Activated T-helper 9 cell treated with anti-CD3 and anti-CD28 coated beads, Interleukin-2, amount 50 U/mL, for 16 hours (primary cell): ENCODE measurements at regions not wholly inside any gene's neighbourhood (a gene's known extent, or its start where the extent isn't known, plus 50 kb on each side); places are given as distances from the start of the nearest gene placed in this dataset.
"Not testable (repeated sequence)": the region's sequence is repeated elsewhere in the genome, so short reads cannot be mapped to it uniquely, and the experiment has no call there.

Experiments
- DNase-seq: peaks from one replicate; pipeline ENCODE4 v3.0.0-alpha.2; 2020; ENCODE audit warnings: low read depth

- DNase-seq: no peak
Observed at GRCh38 chr11:38011496-38011895, 1413.5 kb upstream of the RAG2 start.

- DNase-seq: no peak
Observed at GRCh38 chr11:38009932-38010331, 1411.9 kb upstream of the RAG2 start.

- DNase-seq: no peak
Observed at GRCh38 chr11:38006466-38006865, 1408.4 kb upstream of the RAG2 start.

GRCh38 chr11:38005597-38005996 lies 1407.6 kb upstream of the RAG2 start:
- DNase-seq: no peak

DNA sequence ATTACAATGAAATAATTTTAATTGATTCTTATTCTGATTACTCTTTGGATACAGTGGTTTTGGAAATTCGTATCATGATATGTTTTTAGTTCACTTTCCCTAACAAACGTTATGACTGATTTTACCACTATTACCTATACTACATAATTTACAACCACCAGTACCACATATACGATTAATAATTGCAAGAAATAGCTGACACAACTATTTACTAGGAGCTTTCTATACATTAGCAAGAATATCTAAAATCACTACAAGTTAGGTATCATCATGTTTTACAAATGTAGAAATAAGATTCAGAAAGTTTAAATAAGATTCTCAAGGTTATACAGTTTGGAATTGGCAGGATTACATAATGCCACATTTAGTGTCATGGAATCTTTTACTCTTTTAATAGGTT lies 1401.1 kb upstream of the RAG2 start:
- DNase-seq: no peak

GRCh38 chr11:37995886-37996285 lies 1397.8 kb upstream of the RAG2 start:
- no peak for DNase-seq

- no peak for DNase-seq
Observed at GRCh38 chr11:37988031-37988430, 1390.0 kb upstream of the RAG2 start.

DNA sequence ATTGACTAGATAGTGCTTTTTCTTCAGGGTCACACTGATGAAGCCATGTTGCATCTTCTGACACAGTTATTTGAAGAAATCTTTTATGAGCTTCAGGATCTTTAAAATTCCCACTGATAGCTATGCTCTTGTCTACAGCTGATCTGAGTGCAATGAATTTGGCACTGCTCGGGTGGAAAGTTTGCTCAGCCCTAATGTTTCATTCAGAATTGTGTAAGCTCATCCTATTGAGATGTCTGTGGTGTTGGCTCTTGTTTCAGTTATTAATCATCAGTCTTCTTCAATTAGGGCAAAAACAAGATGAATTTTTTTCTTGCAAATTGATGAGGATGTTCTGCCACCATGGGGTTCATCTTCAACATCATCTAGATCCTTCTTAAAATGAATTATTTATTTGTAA lies 1387.0 kb upstream of the RAG2 start:
- no peak for DNase-seq

DNA sequence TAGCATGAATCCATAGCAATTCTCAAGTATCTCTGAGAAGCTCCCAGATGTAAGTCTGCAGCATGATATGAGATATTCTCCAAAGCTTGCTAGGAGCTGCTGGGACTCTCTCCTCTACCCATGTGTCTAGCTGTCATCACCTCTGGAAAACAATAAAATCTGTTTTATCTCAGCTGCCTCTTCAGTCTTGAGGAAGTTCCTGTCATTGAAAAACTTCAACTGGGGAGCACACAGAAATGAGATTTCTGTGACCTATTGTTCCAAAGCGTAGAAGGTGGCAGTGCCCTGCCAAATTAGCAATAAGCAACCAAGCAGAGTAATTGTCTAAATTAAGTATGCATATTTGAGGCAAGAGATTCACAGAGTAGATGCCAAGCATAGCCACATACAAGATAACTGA lies 1380.6 kb upstream of the RAG2 start:
- DNase-seq: no peak

- DNase-seq: no peak
Observed at GRCh38 chr11:37973941-37974340, 1375.9 kb upstream of the RAG2 start.

- DNase-seq: no peak
Observed at GRCh38 chr11:37972691-37973090, 1374.7 kb upstream of the RAG2 start.

GRCh38 chr11:37969336-37969735 lies 1371.3 kb upstream of the RAG2 start:
- not testable (repeated sequence) for DNase-seq

DNA sequence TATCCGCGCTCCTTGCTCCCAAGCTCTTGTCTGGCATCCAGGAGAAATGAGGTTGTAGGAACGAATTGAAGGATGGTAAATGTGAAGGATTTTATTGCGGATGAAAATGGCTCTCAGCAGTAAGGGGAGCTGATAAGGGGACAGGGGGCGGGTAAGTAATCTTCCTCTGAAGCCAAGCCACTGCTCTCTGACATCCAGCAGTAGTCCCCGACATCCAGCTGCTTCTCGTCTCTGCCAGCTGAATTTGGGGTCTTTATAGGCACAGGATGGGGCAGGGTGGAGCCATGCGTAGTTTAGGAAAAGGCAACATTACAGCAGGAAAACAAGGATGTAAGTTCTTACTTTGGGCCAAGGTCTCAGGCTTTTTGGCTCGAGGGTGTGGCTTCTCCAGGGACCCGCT lies 1370.1 kb upstream of the RAG2 start:
- no peak for DNase-seq

- no peak for DNase-seq
Observed at GRCh38 chr11:37967635-37968034, 1369.6 kb upstream of the RAG2 start.

DNA sequence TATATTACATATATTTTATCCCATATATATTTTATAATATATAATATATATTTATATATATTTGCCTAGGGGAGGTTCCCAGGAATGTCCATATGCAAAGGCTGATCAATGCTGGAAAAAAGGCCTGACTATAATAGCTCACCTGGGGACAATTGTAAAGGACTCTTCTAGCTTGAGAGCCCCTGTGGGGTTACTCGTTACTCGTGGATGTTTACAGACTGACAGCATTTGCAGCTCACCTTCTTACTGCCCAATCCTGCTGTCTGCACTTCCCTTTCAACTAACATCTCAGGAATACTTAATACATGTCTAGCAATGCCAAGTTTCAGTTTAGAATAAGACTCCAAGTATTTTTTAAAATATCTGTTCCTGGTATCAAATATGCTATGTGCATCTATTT lies 1365.4 kb upstream of the RAG2 start:
- DNase-seq: no peak

DNA sequence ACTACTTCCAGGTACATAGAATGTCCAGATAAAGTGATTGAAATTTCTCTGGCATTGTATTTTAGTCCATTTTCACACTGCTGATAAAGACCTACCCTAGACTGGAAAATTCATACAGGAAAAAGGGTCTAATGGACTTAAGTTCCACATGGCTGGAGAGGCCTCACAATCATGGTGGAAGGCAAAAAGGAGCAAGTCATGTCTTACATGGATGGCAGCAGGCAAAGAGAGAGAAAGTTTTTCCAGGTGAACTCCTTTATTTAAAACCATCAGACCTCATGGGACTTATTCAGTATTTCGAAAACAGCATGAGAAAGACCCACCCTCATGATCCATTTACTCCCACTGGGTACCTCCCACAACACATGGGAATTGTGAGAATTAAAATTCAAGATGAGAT lies 1359.7 kb upstream of the RAG2 start:
- DNase-seq: no peak

DNA sequence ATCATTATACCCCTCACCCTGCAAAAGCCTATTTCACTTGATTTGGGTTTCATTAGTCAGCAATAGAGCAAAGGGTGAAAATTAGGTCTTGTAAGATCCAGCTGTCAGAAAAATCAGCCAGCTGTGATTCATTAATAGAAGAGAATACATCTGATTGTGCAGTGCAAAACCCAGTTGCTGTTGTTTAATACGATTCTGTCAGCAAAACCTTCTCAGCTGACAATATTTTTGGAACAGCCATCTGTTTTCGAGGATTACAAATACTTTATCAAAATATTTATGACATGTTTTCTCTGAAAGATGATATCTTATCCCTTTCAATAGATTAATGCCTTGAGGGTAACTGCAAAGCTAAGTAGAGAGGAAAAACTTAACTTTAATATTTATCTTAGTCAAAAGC lies 1354.0 kb upstream of the RAG2 start:
- DNase-seq: no peak

- DNase-seq: no peak
Observed at GRCh38 chr11:37948258-37948657, 1350.2 kb upstream of the RAG2 start.

DNA sequence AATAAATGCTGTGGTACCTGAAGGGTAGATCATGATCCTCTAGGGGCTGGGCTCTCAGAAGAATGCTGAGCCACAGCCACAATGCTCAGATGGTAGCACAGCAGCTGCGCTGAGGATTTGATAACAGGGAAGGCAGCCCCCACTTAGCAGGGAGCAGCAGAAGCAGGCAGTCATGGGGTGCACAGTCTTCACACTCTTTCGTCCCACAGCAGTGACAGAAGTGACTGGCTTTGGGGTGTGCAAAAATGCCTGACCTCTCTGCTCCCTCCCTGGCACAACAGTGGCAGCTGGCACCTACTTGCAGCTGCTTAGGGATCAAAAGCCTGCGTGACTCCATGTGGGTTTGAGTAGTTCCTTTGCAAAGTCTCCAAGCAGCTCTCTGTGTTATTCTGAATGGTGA lies 1349.8 kb upstream of the RAG2 start:
- no peak for DNase-seq

GRCh38 chr11:37946155-37946766 lies 1348.2 kb upstream of the RAG2 start:
- DNase-seq: no peak

DNA sequence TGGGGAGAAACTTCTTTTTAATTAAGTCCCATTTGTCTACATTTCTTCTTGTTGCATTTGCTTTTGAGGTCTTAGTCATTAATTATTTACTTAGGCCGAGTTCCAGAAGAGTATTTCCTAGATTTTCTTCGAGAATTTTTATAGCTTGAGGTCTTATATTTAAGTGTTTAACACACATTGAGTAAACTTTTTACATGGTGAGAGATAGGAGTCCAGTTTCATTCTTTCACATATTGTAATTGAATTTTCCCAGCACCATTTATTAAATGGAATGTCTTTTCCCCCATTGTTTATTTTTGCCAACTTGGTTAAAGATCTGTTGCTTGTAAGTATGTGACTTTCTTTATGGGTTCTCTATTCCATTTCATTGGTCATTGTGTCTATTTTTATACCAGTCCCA lies 1344.0 kb upstream of the RAG2 start:
- DNase-seq: no peak

DNA sequence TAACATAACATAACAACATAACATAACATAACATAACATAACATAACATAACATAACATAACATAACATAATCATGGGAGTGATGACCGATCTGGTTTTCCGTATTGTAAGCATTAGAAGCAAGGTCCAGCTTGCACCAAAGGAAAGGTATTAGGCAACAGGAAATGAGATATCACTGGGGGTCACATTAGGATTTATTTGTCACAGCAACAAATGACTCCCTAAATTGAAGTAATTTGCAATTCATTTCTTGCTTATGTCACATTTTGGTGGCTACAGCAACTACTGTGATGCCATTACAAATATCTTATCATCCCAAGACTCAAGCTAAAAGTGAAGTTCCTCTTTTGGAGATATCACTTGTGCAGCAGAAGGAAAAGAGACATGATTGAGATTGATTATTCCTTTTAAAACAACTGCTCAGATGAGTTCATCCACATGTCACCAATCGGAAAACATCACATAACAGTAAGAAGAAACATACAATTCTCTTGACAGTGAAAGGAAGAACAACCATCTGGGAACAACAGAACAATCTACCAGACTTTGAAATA lies 1331.1 kb upstream of the RAG2 start:
- no peak for DNase-seq

DNA sequence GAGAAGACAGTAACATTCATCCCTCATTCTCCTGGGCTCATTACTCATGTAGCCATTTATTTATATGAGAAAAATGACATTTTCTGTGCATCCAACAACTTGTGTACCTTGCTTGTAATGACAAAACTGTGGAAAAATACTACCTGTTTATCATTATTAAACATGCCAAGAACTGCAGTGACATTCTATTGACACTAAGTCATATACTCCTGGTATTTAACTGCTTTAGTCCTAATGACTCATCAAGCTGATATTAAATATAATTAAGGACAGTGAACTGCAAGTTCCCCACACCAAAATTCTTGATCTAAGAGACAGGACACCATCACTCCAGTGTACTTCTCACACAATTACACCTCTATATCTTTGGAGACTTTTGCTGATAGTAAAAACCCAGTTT lies 1328.7 kb upstream of the RAG2 start:
- DNase-seq: no peak

DNA sequence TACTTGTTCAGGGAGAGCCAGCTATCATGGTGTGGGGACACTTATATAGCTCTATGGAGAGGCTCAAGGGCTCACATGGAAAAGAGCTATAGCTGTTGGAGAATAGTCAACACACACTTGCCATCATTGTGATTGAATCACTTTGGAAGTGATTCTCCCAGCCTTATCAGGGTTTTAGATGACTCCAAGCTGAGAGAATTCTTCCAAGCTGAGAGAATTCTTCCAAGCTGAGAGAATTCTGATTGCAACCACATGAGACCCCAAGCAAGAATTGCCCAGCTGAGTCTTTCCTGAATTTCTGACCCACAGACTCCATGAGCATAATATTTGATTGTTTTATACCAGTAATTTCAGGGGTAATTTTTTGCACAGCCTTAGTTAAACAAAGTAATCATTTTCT lies 1318.3 kb upstream of the RAG2 start:
- DNase-seq: no peak

- no peak for DNase-seq
Observed at GRCh38 chr11:37914859-37915258, 1316.8 kb upstream of the RAG2 start.
